Stimulated activated naive CD8-positive, alpha-beta T cell treated with anti-CD3 and anti-CD28 coated beads, Interleukin-15, Interleukin-2, amounts not matched to agents 100 U/mL and 50 U/mL, for 24 hours (primary cell): ENCODE measurements at regions not wholly inside any gene's neighbourhood (a gene's known extent, or its start where the extent isn't known, plus 50 kb on each side); places are given as distances from the start of the nearest gene placed in this dataset.

Source experiments
- ATAC-seq: fragments of 150-1000 bp; cut with Tn5 transposase; one replicate; pipeline ENCODE4 v1.10.0; 2021
- DNase-seq: peaks from one replicate; pipeline ENCODE4 v3.0.0; 2021

DNA sequence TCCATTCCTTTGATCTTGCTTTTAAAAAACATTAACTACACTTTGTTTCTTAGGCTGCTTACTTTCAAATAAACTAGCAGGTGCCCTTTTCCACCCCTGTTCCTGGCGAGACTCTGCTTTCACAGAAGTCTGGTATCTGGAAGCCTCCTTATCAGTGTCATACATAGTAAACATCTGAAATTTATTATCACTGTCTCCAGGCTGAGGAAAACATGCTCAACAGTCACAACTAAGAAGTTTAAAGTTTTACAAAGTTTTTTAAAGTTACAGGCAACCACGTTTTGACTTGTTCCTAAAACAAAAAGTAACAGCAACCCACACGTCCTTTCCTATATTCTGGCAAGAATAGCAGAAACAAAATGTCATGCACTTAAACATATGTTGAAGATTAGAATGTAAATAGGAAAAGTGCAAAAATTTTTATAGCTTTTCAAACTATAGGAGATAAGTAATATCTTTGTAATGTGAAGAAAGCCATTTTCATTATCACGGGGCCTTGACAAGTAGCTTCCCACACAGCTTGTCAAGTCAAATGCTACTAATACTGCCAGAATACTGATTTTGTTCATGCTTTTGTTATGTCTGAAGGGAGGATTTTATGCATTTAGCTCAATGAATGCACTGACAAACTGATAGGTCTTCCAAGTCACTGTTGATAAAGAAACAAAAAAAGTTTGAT lies 275.2 kb upstream of the KCNMB2 start:
- ATAC-seq (no peak), DNase-seq (no peak)

DNA sequence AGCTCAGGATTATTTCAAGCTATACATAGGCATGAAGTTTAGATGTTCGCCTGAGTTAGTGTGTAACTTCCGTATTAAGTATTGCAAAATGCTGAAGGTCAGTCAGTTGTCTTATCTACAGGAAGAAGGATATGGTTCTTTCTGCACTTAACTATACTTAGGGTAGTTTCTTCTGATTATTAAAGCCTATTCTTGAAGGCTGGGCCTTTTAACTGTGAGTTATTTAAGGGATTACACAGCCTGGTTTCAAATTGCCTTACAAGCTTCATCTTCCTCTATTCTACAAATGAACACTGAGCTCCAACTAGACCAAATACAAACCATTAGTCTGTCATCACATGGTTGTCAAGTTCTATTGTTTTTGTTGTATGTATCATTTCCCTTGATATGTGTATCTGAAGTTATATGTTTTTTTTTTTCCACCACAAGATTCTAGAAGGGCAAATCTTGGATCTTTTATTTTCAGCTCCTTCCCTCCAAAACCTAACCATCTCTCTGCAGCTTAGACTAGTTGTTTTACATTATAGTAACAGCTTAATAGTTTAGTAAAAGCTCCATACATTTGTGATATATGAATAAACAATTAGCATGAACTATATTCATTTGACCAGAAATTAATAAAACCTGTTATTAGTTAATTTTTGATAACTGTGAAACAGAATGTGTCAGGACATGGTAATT lies 272.9 kb upstream of the KCNMB2 start:
- ATAC-seq (no peak), DNase-seq (no peak)

DNA sequence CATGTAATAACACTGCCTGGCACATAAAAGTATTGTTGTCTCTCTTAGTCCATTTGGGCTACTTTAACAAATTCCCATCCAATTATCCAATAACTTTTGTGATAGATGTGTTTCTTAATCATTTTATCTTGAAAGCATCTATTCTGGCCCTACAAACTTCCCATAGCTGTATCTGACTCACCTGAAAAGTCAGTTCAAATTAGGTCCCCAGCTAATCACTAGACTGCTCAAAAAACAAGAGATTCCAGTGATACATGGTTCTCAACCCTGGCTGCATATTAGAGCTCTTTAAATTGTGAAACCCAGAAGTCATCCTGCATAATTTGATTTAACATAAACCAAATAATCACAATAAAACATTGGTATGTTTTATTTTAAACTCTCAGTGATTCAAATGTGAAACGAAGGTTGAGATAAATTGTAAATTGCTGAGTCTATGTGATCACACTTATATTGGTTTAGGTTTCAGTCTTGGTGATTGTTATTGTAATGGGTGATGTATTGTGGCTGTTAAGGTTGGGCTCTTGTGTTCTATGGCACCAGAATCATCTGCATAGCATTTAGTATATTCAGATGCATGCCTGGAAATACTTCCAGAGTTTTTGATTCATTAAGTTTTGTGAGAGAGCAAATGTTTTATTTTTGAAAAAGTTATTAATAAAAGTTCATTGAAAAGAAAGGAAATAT lies 268.9 kb upstream of the KCNMB2 start:
- ATAC-seq (no peak), DNase-seq (no peak)

DNA sequence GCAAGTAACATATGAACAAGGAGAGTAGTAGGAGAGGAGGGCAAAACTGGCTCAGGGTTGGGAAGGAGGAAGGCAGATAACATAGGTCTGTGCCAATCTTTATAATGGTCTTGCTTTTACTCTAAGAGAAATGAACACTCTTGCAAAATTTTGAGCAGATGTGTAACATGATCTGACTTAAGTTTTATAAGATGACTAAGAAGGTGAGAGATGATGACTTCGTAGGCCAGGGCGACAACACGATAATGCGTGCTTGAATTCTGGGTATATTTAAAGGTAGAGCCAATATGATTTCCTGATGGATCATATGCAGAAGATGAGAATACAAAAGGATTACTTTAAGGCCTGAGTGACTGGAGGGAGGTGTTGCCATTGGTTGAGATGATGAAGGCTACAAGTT lies 265.4 kb upstream of the KCNMB2 start:
- no peak for DNase-seq
- ATAC-seq: no peak

DNA sequence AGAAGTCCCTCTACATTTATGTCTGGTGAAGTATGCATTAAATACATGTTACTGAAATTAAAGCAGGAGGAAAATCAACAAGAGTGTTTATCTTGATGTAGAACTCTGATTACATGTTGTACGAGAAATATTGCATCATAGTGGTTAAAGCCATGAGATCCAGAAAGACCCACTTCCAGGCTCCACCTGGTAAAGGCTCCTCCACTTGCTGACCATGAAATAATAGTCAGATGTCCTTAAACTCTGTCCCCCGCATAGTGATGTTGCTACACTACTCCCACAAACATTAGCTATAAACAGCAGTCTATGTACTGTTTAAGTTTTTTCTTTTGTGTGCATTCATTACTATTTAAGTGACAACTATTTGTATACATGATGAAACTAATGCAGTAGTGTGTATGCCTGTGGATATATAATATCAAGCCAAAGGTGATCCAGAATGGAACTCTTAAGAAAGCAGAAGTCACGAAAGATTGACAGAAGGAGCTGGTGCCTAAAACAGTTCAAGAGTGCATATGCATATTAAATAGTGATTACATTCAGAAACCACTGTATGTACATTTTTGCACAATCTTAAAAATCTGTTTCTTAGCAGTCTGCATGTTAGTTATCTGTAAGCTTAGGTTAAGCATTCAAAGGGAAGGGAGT lies 264.4 kb upstream of the KCNMB2 start:
- no peak for DNase-seq
- no peak for ATAC-seq

DNA sequence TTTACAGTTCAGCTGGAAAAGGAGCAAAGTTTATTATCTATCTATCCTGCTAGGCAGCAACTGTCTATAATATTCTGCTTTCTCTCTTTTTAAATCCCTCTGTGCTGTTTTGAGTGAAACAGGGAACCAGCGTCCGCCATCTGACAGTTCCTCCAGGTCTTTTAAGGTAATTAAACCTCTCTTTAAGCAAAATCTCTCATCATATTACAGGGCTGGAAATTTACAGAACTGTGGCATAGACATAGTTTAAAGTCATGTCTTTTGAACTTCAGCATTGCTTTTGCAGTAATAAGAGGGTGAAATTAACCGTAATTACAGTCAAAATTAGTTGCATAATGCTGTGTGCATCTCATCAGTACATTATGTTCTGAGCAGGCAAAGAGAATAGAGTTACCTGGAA lies 263.4 kb upstream of the KCNMB2 start:
- no peak for DNase-seq
- ATAC-seq: no peak

DNA sequence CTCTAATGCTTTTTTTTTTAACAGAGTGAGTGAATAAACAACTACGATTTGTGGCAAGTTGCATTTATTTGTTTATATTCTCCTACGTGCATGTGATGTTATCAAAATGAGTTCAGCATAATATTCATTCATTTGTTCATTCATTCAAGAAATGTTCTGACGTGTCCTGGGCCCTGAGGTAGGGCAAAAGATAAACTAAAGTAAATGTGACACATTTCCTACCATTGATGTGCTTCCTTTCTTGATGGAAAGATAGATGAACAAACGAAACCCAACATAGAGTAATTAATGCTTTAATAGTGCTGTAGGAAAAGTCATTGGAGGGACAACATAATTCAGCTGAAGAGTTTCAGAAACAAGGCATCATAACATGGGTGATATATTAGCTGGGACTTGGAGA lies 261.5 kb upstream of the KCNMB2 start:
- ATAC-seq: no peak
- no peak for DNase-seq

DNA sequence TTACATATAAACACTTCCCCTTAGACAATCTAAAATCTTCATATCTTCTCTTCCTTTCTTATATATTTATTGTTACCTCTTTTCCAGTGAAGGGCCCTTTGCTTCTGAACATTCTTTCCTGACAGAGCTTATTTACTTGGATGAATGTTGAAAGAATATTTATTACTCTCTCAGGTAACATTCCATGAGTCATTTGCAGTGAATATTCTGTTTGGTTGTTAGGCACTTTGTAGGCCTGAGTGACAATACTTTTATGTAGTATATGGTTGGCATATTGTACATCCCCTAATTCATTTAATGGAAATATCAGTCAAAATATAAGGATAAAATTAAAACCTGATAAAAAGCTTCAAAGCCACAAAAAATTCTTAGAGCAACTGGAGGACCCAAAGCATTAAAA lies 260.9 kb upstream of the KCNMB2 start:
- ATAC-seq (no peak), DNase-seq (no peak)

DNA sequence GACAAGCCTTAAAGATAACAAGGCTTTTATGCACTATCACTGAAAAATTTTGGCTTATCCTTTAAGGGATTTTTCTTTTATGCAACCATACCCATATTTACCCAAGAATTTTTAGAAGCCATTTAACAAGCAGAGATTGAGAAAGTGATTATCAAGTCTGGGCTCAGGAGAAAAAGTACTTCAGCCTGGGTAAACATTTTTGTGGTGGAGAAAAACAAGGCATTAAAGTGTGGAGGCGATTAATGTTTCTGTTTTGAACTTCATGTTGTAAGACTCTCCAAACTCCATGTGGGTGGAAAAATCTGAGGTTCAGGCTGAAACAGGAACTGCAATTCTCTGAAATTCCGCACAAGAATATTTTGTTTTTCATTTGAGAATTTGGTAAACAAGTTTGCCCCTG lies 260.4 kb upstream of the KCNMB2 start:
- DNase-seq (no peak), ATAC-seq (no peak)

DNA sequence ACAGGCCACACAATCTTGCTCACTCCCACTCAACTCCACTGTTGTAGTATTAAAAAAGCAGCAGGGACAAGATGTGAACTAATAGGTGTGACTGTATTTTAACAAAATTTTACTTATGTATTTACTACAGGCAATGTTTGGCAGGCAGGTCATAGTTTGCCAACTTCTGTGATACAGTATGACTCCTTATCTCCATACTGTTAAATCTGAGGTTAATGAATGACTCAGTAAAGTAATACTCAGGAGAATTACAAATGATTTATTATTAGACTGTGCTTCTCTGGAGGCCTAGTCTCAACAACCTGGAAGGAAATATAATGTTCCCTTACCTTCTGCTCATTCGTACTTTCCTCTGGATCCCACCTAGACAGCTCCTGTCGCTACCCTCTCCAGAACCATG lies 258.6 kb upstream of the KCNMB2 start:
- DNase-seq: no peak
- no peak for ATAC-seq

DNA sequence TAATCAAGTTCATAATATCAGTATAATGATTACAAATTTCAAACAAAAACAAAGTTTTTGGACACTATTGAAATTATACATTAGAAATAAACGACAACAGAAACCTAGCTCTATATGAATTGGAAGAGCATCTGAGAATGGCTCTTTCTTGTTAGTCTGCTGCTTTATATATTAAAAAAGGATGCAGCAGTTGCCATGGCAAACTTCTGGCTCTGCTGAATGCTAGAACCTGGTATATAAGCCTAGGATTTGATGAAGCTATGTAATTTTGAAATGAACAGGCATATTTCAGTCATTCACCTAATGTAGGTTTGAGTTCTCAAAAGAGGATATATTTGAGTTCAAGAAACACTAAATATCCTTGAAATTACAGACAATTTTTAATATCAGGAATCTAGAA lies 252.7 kb upstream of the KCNMB2 start:
- ATAC-seq (no peak), DNase-seq (no peak)

DNA sequence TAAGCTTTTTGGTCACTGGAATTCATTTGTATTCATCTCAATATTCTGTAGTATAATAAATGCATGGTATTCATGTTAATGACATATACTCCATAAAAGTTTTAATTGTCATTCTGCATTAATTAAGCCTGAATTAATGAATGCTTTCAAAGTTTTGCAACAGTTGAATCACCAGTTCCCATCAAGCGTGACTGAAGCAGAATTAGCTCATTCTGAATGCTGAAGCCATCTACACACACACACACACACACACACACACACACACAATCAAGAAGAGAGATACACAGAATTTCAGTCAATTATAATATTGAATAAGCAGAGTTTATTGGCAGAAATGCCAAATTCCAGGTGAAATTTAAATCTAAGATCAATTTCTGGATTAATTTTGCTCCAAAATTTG lies 252.1 kb upstream of the KCNMB2 start:
- DNase-seq: no peak
- ATAC-seq: no peak

DNA sequence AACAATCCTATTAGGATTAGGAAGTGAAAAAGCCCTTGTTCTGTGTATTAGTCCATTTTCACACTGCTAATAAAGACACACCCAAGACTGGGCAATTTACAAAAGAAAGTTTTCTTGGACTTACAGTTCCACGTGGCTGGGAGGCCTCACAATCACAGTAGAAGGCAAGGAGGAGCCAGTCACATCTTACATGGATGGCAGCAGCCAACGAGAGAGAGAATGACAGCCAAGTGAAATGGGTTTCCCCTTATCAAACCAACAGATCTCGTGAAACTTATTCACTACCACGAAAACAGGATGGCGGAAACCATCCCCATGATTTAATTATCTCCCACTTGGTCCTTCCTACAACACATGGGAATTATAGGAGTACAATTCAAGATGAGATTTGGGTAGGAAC lies 248.2 kb upstream of the KCNMB2 start:
- no peak for ATAC-seq
- DNase-seq: no peak

DNA sequence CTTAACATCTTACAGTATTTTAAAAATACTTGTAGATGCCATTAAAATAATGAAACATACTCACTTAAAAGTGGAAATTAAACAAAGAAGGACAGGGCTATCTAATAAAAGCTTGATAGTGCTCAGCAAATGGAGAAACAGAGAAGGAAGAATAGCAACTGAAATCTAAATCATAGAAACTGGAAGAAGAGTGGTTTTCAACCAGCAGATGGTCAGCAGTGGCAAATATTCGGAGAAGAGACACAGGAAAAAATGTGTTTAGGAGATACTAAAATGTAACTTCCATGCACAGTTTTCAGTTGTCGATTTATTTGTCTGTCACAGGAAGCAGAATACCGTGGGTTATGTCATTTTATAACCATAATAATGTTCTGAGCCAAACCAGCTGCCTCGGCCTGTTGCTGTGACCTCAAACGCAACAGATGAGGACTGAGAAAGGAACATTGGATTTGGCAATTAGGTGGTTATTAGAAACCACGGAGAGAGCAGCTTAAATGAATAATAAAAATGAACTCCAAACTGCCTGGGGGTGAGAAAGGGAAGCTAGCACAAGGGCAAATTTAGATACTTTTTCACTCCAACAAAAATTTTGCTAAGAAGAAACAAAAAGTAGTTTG lies 246.6 kb upstream of the KCNMB2 start:
- no peak for ATAC-seq
- DNase-seq: no peak

DNA sequence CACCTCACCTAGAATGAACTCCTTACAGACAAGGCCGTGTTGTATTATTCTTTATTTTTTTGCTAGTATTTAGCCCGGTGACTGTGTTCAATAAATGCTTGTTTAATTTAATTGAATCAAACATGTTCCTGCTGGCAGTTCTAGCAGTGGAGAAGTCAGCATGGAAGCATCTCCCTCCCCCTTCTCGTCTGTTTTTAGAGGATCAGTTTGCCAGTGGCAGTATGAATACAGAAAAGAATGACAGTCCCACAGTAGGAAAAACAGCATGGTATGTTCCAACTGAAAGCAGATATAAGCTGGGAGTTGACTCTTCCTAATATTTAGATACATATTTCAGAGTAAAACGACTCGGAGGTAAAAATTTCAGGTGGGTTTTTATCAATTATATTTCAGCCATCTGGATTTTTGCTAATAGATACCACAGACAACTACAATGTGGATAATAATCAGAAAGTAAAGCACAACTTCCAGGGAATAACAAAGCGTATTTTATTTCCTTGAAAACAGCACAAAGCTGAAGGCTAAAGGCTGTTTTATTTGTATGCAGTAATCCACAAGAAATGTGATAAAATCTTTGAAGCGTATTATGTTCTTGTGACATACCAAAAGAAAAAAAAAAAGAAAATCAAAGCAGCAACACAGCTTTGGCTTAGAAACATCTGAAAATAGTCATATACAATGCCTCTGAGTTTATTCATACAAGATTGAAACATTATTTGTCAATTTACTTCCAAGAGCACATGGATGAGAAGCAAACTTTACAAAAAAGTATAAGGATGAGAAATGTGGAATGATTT lies 244.5 kb upstream of the KCNMB2 start:
- DNase-seq: no peak
- ATAC-seq: no peak

DNA sequence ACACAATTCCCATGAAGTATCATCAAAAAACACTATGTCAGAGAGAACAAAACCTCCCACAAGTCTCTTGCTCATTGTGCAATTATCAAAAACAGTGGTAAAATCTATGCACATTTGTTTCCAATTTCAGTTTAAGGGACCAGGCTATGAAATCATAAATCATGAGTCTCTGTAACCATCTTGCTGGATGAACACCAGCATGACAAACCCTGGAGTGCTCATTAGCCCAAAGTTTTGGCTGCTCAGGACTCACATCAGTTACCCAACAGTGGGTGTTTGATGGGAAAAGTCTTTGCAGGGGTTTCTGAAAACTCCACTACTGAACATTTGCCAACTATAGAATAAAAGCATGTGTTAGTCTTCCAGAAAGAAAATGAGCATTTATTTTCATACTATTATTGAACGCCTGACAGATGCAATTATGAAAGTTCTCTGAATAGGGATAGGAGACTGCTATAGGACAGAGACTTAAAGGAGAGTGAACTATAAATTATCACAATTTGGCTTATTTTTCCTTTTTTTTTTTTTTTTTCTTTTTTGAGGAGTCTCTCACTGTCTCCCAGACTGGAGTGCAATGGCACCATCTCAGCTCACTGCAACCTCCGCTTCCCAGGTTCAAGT lies 240.8 kb upstream of the KCNMB2 start:
- DNase-seq (no peak), ATAC-seq (no peak)

DNA sequence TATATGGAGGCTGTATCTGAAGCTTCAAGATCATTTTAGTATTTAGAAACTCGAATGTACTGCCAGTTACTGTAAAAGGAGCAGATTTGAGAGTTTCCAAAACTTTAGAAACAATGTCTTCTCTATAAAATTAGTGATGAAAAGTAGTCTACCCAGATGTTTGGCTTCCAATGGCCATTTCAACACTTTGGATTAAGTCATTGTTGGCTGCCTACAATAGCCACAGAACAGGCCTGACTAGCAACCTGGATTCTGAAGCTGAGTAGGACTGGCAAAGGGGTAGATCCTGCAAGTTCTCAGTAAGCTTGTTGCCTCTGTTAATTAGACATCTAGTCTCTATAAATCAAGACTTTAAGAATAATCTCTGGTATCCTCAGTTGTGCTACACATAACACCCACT lies 239.0 kb upstream of the KCNMB2 start:
- DNase-seq (no peak), ATAC-seq (no peak)

DNA sequence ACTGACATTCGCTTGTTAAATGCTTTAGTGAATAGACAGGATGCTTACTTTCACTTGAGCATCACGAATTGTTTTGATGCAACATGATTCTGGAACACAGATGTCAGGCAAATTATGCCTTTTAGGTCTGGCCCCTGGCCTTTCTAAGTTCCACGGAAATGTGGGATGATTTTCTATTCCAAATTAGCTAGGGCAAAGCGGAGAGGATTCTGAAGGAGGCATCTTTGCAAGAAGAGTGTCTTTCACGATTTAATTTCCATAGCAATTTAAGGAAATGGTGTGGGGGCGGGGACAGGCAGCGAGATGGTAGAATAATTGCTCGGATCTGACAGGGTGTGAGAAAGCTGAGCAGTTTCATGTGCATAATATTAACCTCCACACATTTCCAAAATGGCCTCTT lies 238.5 kb upstream of the KCNMB2 start:
- DNase-seq: no peak

DNA sequence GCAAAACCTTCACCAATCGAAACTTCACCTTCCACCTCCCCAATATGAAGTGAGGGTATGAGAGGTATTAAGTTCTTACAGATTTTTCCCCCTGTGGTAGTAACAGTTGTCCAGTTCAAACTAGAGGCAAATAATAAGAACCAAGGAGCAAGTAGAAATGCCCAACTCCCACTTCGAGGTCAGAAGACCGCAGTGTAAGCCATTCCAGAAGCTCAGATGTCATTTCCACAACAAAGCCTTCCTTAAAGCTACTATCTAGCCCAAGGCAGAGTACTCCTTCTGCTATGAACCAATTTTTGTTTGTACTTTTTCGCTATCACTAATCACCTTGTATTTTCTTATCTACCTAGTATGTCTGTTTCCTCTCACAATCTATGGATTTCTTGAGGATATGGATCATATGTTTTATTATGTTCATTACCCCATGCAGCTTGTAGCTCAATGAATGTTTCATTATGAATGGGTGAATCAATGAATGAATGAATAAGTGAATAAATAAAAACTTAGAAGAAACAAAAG lies 235.7 kb upstream of the KCNMB2 start:
- DNase-seq (no peak), ATAC-seq (no peak)

More for the DNA sequence above, 238.5 kb upstream of the KCNMB2 start:
- no peak for ATAC-seq

DNA sequence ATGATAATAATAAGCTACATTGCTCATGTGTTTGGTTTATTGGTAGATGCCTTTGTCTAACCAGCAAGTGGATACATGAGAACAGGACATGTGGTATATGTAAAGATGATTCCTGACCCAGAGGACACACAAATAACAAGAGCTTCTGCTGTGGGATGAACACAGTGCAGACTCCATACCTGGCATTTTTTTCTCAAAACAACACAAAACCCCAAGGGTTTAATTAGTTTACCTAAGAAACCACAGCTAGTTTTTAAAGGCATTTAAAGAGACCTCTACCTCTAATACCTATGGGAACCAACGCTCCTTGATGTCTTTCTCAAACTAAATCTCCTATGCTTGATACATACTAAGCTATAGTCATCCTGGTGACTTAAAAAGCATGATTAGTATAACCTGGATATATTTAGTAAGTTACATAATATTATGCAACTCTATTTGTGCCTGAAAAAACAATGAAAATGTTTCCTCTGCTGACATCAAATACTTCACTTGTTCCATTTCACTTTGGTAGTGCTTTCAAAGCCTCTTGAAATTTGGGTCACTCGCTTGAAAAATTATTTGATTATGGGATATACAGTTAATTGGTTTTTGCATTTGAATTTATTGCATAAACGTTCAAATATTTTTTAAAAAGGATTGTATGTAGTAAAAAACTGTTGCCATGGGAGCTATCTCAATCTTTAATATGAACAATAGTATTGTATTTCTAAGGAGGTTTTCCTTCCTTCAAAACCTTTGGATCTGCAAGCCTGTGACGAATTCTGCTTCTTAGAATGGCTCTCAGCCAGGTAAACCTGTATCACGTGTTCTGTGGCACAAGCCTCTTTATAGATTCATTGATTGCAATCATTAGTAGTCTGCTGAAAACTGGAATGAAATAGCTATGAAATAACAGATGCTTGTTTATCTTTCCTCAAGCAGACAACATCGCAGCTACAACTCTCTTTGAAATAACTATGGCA lies 233.0 kb upstream of the KCNMB2 start:
- ATAC-seq: no peak

More for the DNA sequence above, 233.0 kb upstream of the KCNMB2 start:
- DNase-seq: no peak
